ENCODE measurements at regions not wholly inside any gene's neighbourhood (a gene's known extent, or its start where the extent isn't known, plus 50 kb on each side); places are given as distances from the start of the nearest gene placed in this dataset.

- Histone ChIP-seq H3K9me3 (no peaks in the 10 kb centered on the region), H3K27me3 (no peaks in the 10 kb centered on the region), H3K27ac (peak overlapping the region in 3 of 10 donors; percentile 70 to 80 (median 75)), H3K4me3 (no peak overlapping the region), H3K4me1 (peaks cover 0 to 47% (median 27%) of the 10 kb centered on the region in 9 donors), H3K36me3 (no peaks in the 10 kb centered on the region)
- intact Hi-C loops (cut with DNase I): loop anchor here in 2 of 10 donors (5.0 to 10.0 kb wide), 3 partner anchors 123 to 210 kb away; no protein-coding TSS in a partner anchor
- TF ChIP-seq CTCF (IDR thresholded peaks at IDR 0.05): no peak
- WGBS, 2 donors: 98 to 99% methylated on average over 5 of the region's 5 CpGs
- no peak for DNase-seq
- no peak for ATAC-seq
Observed at GRCh38 chr11:130647371-130647770, 198.9 kb downstream of the ADAMTS15 start.

- DNase-seq: no peak
- Histone ChIP-seq H3K27ac (peak overlapping the region in 9 of 10 donors; percentile 50 to 86 (median 75)), H3K4me1 (peaks cover 7 to 64% (median 48%) of the 10 kb centered on the region in 9 donors), H3K27me3 (no peaks in the 10 kb centered on the region), H3K9me3 (no peaks in the 10 kb centered on the region), H3K36me3 (no peaks in the 10 kb centered on the region), H3K4me3 (no peak overlapping the region)
- TF ChIP-seq CTCF (IDR thresholded peaks at IDR 0.05): no peak
- intact Hi-C loops (cut with DNase I): loop anchor here in 5 of 10 donors (5.0 to 10.0 kb wide), 8 partner anchors 42 to 212 kb away; no protein-coding TSS in a partner anchor
- peak in 3 of 8 donors; percentile 17 to 24 (median 18) for ATAC-seq
- 44 to 62% methylated on average over 3 of the region's 3 CpGs for WGBS, 2 donors
Observed at GRCh38 chr11:130649801-130650200, 201.4 kb downstream of the ADAMTS15 start.

GRCh38 chr11:130650456-130651030 is 202.1 kb downstream of the ADAMTS15 start:
- Histone ChIP-seq H3K4me3 (no peak overlapping the region), H3K4me1 (peaks cover 7 to 72% (median 55%) of the 10 kb centered on the region in 9 donors), H3K36me3 (no peaks in the 10 kb centered on the region), H3K27ac (peak overlapping the region in 8 of 10 donors; percentile 50 to 81 (median 72)), H3K9me3 (no peaks in the 10 kb centered on the region), H3K27me3 (no peaks in the 10 kb centered on the region)
- WGBS, 2 donors: 80 to 89% methylated on average over 8 of the region's 8 CpGs
- ATAC-seq: no peak
- TF ChIP-seq CTCF (IDR thresholded peaks at IDR 0.05): no peak
- DNase-seq: no peak
- intact Hi-C loops (cut with DNase I): loop anchor here in 4 of 10 donors (5.0 kb wide), 5 partner anchors 43 to 198 kb away; no protein-coding TSS in a partner anchor

- no peak overlapping the region for H3K4me3 ChIP-seq
- H3K36me3 ChIP-seq: no peaks in the 10 kb centered on the region
- H3K4me1 ChIP-seq: peaks cover 7 to 74% (median 51%) of the 10 kb centered on the region in 9 donors
- DNase-seq (no peak), ATAC-seq (no peak)
- peak overlapping the region in 1 of 10 donors; percentile 55 for H3K27ac ChIP-seq
- no peak for TF ChIP-seq CTCF (IDR thresholded peaks at IDR 0.05)
- peaks cover 0 to 2% (median 0%) of the 10 kb centered on the region in 11 donors for H3K9me3 ChIP-seq
- intact Hi-C loops (cut with DNase I): loop anchor here in 4 of 10 donors (5.0 kb wide), 5 partner anchors 44 to 199 kb away; no protein-coding TSS in a partner anchor
- WGBS, 2 donors: 95 to 96% methylated on average over 9 of the region's 9 CpGs
- H3K27me3 ChIP-seq: no peaks in the 10 kb centered on the region
Observed at GRCh38 chr11:130651066-130651855, 202.8 kb downstream of the ADAMTS15 start.

All from heart right ventricle (tissue), 16 donors.